BJ (cell line): ENCODE measurements at regions not wholly inside any gene's neighbourhood (a gene's known extent, or its start where the extent isn't known, plus 50 kb on each side); places are given as distances from the start of the nearest gene placed in this dataset.

Experiments
- CTCF ChIA-PET: fragments of 350-600 bp; formaldehyde crosslinking; extraction: SDS; loops from one replicate; lab custom pipeline; 2021; ENCODE audit warnings: antibody characterized with exemption, inconsistent platforms; lab: Yijun Ruan, JAX
- POLR2A ChIA-PET: fragments of 300-600 bp; sonication (Branson Sonifier 250); formaldehyde crosslinking; extraction: SDS; loops from one replicate; lab custom pipeline; 2021; ENCODE audit warnings: antibody characterized with exemption; lab: Charles Lee
- DNase-seq: peaks from one replicate; pipeline ENCODE4 v3.0.0-alpha.2; 2011; ENCODE audit warnings: low read depth
- H3K27me3 ChIP-seq: 2 replicates; pipeline ENCODE4 v1.6.0; 2011; ENCODE audit warnings: low read length; ENCODE audit not compliant: control insufficient read depth, insufficient read depth
- H3K36me3 ChIP-seq: 2 replicates; pipeline ENCODE4 v1.5.1; 2011; ENCODE audit warnings: low read length; ENCODE audit not compliant: control insufficient read depth, insufficient read depth
- H3K4me3 ChIP-seq: 2 replicates; pipeline ENCODE4 v1.5.1; 2011; ENCODE audit warnings: low read depth, mild to moderate bottlenecking, control low read depth, low read length
- TF ChIP-seq, protein P1 (sequence below): IDR thresholded peaks from 2 replicates; pipeline ENCODE4 v1.5.1; 2011; ENCODE audit warnings: low read depth, mild to moderate bottlenecking, control low read depth, inconsistent platforms, low read length, moderate library complexity; ENCODE audit not compliant: insufficient read depth

DNA sequence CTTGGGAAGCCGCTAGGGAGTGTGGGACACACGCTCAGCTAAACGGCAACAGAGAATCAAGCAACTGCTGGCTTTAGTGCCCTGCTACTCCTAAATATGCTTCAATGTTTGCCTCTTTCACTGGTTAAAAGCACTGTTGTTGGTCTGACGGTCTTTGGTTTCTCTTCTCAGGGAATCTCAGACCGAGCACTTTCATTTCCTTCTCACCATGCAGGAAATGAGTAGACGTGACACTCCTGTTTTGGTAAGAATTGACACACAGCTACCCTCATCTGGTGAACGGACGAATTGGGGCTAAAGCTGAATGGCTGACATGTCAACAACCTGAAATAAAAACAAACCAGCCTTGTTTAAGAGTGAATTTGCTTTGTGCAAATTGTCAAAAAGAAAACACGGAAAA is 57.5 kb upstream of the PIWIL1 start:
- ChIA-PET POLR2A (no interaction called here), CTCF (interaction anchor here (0.5 kb wide), 1 partner anchor 41 kb away, joined by 3 read pairs; no protein-coding TSS in a partner anchor)
- TF ChIP-seq, protein P1, sequence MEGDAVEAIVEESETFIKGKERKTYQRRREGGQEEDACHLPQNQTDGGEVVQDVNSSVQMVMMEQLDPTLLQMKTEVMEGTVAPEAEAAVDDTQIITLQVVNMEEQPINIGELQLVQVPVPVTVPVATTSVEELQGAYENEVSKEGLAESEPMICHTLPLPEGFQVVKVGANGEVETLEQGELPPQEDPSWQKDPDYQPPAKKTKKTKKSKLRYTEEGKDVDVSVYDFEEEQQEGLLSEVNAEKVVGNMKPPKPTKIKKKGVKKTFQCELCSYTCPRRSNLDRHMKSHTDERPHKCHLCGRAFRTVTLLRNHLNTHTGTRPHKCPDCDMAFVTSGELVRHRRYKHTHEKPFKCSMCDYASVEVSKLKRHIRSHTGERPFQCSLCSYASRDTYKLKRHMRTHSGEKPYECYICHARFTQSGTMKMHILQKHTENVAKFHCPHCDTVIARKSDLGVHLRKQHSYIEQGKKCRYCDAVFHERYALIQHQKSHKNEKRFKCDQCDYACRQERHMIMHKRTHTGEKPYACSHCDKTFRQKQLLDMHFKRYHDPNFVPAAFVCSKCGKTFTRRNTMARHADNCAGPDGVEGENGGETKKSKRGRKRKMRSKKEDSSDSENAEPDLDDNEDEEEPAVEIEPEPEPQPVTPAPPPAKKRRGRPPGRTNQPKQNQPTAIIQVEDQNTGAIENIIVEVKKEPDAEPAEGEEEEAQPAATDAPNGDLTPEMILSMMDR, result no peak
- DNase-seq, result no peak
- Histone ChIP-seq H3K4me3 (no peak overlapping the region), H3K36me3 (no peaks in the 10 kb centered on the region), H3K27me3 (no peaks in the 10 kb centered on the region)

DNA sequence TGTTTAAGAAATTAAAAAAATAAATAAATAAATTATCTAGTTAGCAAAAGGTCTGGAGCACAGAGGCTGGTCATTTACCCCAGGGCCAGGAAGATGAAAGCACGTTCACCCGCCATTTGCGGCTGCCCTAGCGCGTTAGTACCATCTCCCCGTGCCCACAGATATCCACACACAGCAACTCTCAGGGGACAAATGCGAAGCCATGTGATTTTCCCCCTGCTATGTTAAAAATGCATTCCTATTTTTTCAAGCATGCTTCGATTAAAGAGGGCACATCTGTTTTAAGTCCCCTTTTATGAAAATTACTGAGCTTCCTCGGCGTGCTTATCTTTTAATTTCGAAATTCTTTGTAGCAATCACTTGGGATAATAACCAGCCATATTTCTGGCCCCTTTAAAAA is 56.9 kb upstream of the PIWIL1 start:
- no peaks in the 10 kb centered on the region for H3K36me3 ChIP-seq
- ChIA-PET CTCF (interaction anchor here (0.5 to 1.5 kb wide), 2 partner anchors 19 to 42 kb away, joined by 3 read pairs; no protein-coding TSS in a partner anchor), POLR2A (no interaction called here)
- H3K27me3 ChIP-seq, result no peaks in the 10 kb centered on the region
- TF ChIP-seq, protein P1, result no peak
- DNase-seq, result no peak
- no peak overlapping the region for H3K4me3 ChIP-seq

DNA sequence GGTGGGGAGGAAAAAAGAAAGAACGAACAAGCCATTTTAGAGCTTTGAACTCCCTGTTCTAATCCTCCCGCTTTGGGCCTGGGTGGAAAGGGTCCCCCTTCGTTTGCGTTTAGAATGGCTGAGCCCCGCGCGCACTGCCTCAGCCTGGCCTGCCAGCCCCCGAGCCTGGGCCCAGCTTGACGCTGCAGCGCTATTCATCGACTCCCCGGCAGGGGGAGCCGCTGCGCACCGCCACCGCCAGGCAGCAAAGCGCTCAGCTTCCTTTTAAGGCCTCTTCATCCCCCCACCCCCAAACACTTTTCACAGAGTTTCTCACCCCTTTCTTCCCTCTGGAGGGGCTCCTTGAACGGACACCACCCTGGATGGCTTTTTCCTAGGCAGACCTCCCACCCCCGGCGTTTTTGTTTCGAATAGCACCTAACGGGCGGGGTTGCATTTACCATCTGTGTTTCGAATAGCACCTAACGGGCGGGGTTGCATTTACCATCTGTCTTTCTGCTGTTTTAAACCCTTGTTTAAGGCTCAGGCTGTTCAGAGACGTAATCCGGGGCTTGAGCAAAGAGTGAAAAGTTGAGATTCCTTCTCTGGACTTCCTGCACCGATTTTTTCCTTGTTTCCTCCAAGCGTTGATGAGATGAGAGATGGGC is 56.4 kb upstream of the PIWIL1 start:
- TF ChIP-seq, protein P1, result peak; percentile 70
- no peak for DNase-seq
- CTCF ChIA-PET, result interaction anchor here (1.5 kb wide), 1 partner anchor 19 kb away, joined by 3 read pairs; no protein-coding TSS in a partner anchor
- Histone ChIP-seq H3K36me3 (no peaks in the 10 kb centered on the region), H3K4me3 (no peak overlapping the region), H3K27me3 (no peaks in the 10 kb centered on the region)
- POLR2A ChIA-PET, result no interaction called here

DNA sequence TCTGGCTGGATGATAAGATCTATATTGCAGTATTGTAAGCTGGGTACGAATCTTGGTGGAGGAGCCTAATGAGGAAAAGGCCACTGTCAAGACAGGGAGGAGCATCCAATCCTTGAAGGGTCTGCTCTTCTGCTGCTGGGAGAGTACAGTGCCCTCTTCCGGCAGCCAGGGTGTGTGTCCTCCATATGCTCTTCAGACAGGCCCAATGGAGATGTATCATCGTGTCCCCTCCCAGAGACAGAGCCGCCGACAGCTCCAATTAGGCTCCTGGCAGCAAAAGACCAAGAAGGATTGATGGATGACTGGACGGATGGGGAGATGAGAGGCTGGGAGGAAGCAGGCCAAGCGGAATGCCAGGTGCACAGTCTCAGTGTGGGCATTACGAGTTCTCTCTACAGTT is 51.6 kb upstream of the PIWIL1 start:
- CTCF ChIA-PET, result no interaction called here
- Histone ChIP-seq H3K36me3 (no peaks in the 10 kb centered on the region), H3K27me3 (no peaks in the 10 kb centered on the region), H3K4me3 (no peak overlapping the region)
- DNase-seq, result no peak
- TF ChIP-seq, protein P1, result no peak
- POLR2A ChIA-PET, result no interaction called here

DNA sequence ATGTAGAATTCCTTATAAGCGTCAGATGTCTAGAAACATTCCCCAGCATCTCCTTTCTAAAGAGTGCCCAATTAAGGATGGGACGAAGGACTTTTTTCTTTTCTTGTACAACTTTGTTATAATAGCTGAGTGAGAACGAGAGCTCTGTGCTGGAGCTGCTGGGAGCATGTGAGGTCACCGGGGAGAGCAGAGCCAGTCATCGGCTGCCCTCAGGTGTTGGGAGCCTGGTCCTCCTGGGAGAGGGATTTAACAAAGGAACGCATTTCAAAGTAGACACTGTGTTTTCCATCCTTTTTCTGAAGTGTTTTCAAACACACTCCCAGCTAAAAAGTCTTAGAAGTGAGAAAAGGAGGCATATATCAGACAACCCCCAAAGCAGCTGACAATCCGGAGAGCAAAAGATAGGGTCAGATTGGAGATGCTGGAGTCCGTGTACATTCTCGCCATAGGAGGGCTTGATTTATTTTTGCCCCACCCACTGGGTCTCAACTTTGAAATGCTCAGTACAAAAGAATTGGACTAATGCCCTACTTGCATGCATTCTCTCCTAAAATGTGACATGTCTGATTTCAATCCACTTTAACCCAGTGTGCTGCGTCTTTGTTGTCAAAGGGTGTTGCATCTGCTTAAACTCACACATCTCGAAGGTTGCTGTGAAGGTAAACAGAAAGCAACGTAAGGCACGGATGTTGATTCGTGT is 50.8 kb upstream of the PIWIL1 start:
- CTCF ChIA-PET, result no interaction called here
- POLR2A ChIA-PET, result no interaction called here
- Histone ChIP-seq H3K36me3 (no peaks in the 10 kb centered on the region), H3K27me3 (no peaks in the 10 kb centered on the region), H3K4me3 (no peak overlapping the region)
- TF ChIP-seq, protein P1, result no peak
- DNase-seq, result no peak
